ENCODE measurements at regions not wholly inside any gene's neighbourhood (a gene's known extent, or its start where the extent isn't known, plus 50 kb on each side); places are given as distances from the start of the nearest gene placed in this dataset.

DNA sequence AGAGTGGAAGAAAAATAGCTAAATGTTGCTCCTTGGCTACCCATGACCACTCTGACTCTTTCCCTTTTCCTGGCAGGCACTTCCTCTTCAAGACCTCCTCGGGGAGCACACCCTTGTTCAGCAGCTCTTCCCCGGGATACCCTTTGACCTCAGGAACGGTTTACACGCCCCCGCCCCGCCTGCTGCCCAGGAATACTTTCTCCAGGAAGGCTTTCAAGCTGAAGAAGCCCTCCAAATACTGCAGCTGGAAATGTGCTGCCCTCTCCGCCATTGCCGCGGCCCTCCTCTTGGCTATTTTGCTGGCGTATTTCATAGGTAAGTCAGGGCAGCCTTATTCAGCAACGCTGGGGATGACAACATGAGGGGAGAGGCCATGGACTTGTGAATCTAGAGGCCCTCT is 298.6 kb upstream of the WWC1 start:
- no peak for DNase-seq (ENCODE audit: low read depth)
- Histone ChIP-seq H3K27me3 (ENCODE audit: control insufficient read depth, insufficient read depth, low read length) (no peaks in the 10 kb centered on the region), H3K4me3 (ENCODE audit: low read depth, low read length) (no peak overlapping the region), H3K36me3 (ENCODE audit: control insufficient read depth, insufficient read depth, low read length) (no peaks in the 10 kb centered on the region)
- TF ChIP-seq, protein P1, sequence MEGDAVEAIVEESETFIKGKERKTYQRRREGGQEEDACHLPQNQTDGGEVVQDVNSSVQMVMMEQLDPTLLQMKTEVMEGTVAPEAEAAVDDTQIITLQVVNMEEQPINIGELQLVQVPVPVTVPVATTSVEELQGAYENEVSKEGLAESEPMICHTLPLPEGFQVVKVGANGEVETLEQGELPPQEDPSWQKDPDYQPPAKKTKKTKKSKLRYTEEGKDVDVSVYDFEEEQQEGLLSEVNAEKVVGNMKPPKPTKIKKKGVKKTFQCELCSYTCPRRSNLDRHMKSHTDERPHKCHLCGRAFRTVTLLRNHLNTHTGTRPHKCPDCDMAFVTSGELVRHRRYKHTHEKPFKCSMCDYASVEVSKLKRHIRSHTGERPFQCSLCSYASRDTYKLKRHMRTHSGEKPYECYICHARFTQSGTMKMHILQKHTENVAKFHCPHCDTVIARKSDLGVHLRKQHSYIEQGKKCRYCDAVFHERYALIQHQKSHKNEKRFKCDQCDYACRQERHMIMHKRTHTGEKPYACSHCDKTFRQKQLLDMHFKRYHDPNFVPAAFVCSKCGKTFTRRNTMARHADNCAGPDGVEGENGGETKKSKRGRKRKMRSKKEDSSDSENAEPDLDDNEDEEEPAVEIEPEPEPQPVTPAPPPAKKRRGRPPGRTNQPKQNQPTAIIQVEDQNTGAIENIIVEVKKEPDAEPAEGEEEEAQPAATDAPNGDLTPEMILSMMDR (IDR thresholded peaks at IDR 0.05; ENCODE audit: insufficient read depth, low read length, poor library complexity, severe bottlenecking): no peak

DNA sequence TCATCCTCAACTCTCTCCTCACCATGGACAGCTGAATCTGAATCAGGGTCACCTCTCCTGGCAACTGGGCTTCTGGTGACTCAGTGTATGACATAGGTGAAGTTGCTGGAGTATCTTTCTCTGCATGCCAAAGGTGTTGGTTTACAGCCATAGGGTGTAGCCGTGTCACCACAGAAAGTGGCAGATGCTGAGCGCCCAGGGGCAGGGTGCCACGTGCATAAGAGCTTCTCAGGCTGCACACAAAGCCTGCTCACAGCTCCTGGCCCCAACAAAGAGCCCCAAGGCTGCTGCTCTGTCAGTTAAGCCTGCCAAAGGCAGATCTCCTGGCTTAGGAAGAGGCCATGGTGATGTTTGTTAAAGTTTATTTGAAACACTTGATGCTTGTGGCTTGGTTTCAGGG is 297.7 kb upstream of the WWC1 start:
- TF ChIP-seq, protein P1 (IDR thresholded peaks at IDR 0.05; ENCODE audit: insufficient read depth, low read length, poor library complexity, severe bottlenecking): no peak
- Histone ChIP-seq H3K36me3 (ENCODE audit: control insufficient read depth, insufficient read depth, low read length) (no peaks in the 10 kb centered on the region), H3K27me3 (ENCODE audit: control insufficient read depth, insufficient read depth, low read length) (no peaks in the 10 kb centered on the region), H3K4me3 (ENCODE audit: low read depth, low read length) (no peak overlapping the region)
- DNase-seq (ENCODE audit: low read depth): no peak

DNA sequence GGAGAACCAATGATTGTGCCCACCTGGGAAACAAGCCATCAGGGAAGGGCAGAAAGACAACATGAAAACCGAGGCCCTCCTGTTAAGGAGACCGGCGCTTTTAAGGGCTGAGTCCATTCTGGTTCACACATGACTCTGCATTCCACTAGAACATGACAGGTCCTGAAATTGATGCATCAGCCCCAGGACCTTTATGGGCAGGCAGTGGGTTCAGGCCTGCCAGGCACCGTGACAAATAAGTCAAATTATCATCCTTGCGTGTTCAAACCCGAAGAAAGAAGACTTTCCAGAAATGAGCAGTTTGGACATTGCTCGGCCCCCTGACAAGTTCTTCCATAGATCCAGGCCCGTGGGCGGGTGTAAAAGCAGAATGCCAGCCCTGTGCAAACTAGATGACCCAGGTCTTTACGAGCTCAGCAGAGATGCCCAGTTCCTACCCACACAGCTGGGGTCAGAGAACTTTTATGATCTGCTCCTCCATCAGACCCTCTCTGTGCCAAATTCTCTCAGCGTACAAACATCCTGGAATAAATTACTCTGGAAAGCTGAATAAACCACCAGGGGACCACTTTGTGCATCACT is 295.5 kb upstream of the WWC1 start:
- no peak for DNase-seq (ENCODE audit: low read depth)
- TF ChIP-seq, protein P1 (IDR thresholded peaks at IDR 0.05; ENCODE audit: insufficient read depth, low read length, poor library complexity, severe bottlenecking): no peak
- no peaks in the 10 kb centered on the region for H3K36me3 ChIP-seq (ENCODE audit: control insufficient read depth, insufficient read depth, low read length)
- no peaks in the 10 kb centered on the region for H3K27me3 ChIP-seq (ENCODE audit: control insufficient read depth, insufficient read depth, low read length)
- no peak overlapping the region for H3K4me3 ChIP-seq (ENCODE audit: low read depth, low read length)

GRCh38 chr5:167998148-167998767 is 293.2 kb upstream of the WWC1 start:
- Histone ChIP-seq H3K27me3 (ENCODE audit: control insufficient read depth, insufficient read depth, low read length) (no peaks in the 10 kb centered on the region), H3K36me3 (ENCODE audit: control insufficient read depth, insufficient read depth, low read length) (no peaks in the 10 kb centered on the region), H3K4me3 (ENCODE audit: low read depth, low read length) (no peak overlapping the region)
- peak; percentile 49 for DNase-seq (ENCODE audit: low read depth)
- TF ChIP-seq, protein P1 (IDR thresholded peaks at IDR 0.05; ENCODE audit: insufficient read depth, low read length, poor library complexity, severe bottlenecking): no peak

- H3K36me3 ChIP-seq (ENCODE audit: control insufficient read depth, insufficient read depth, low read length): no peaks in the 10 kb centered on the region
- no peak for DNase-seq (ENCODE audit: low read depth)
Measured at GRCh38 chr5:167999182-167999581, 292.3 kb upstream of the WWC1 start.

More at GRCh38 chr5:167999182-167999581, 292.3 kb upstream of the WWC1 start:
- H3K27me3 ChIP-seq (ENCODE audit: control insufficient read depth, insufficient read depth, low read length): no peaks in the 10 kb centered on the region
- TF ChIP-seq, protein P1 (IDR thresholded peaks at IDR 0.05; ENCODE audit: insufficient read depth, low read length, poor library complexity, severe bottlenecking): no peak
- H3K4me3 ChIP-seq (ENCODE audit: low read depth, low read length): no peak overlapping the region

All from kidney epithelial cell (primary cell).